Keratinocyte (primary cell): ENCODE measurements at regions not wholly inside any gene's neighbourhood (a gene's known extent, or its start where the extent isn't known, plus 50 kb on each side); places are given as distances from the start of the nearest gene placed in this dataset.

ENCODE experiments used
- DNase-seq: peaks from one replicate; pipeline ENCODE4 v3.0.0-alpha.2; 2011; ENCODE audit warnings: low read depth, missing footprints, low spot score
- FAIRE-seq: peaks from 2 replicates; lab custom pipeline; 2011; peaks lifted over from hg19 to GRCh38; lab: Jason Lieb, UNC
- H2AFZ ChIP-seq: 2 replicates; pipeline ENCODE4 v1.6.0; 2012; ENCODE audit warnings: low read length, control low read depth, inconsistent platforms; ENCODE audit not compliant: control insufficient read depth
- H3K27ac ChIP-seq: 2 replicates; pipeline ENCODE4 v1.5.1; 2011; ENCODE audit warnings: low read length; ENCODE audit not compliant: control insufficient read depth, insufficient read depth
- H3K27me3 ChIP-seq: 3 replicates; pipeline ENCODE4 v1.6.0; 2011; ENCODE audit warnings: low read length; ENCODE audit not compliant: control insufficient read depth, insufficient read depth; ENCODE audit errors: extremely low read depth
- H3K36me3 ChIP-seq, 2 experiments: 2 replicates in 1 of 2; 3 replicates in 1 of 2; pipeline ENCODE4 v1.5.1; 2011; ENCODE audit warnings: low read length in 2 of 2, mild to moderate bottlenecking in 1 of 2; ENCODE audit not compliant: control insufficient read depth in 2 of 2, insufficient read depth in 2 of 2; ENCODE audit errors: extremely low read depth in 1 of 2
- H3K4me1 ChIP-seq: 3 replicates; pipeline ENCODE4 v1.5.1; 2011; ENCODE audit warnings: low read length; ENCODE audit not compliant: control insufficient read depth, insufficient read depth; ENCODE audit errors: extremely low read depth
- H3K4me2 ChIP-seq: 3 replicates; pipeline ENCODE4 v1.6.0; 2011; ENCODE audit warnings: low read depth, low read length; ENCODE audit not compliant: control insufficient read depth, insufficient read depth; ENCODE audit errors: extremely low read depth
- H3K4me3 ChIP-seq, 3 experiments: fragments of 200-600 bp in 1 of 3; sonication (generic) in 1 of 3; 2 replicates in 2 of 3; 3 replicates in 1 of 3; pipeline ENCODE4 v1.5.1; 2011 to 2016; ENCODE audit warnings: low read length in 3 of 3, mild to moderate bottlenecking in 3 of 3, control low read depth in 2 of 3, inconsistent platforms in 1 of 3, low read depth in 1 of 3, mixed read lengths in 1 of 3, mixed run types in 1 of 3, moderate library complexity in 1 of 3; ENCODE audit not compliant: control insufficient read depth in 2 of 3, insufficient read depth in 2 of 3; ENCODE audit errors: extremely low read depth in 1 of 3
- H3K79me2 ChIP-seq: 2 replicates; pipeline ENCODE4 v1.6.0; 2012; ENCODE audit warnings: low read length; ENCODE audit not compliant: control insufficient read depth, insufficient read depth
- H3K9ac ChIP-seq: 3 replicates; pipeline ENCODE4 v1.6.0; 2011; ENCODE audit warnings: low read length; ENCODE audit not compliant: control insufficient read depth, insufficient read depth; ENCODE audit errors: extremely low read depth
- H3K9me1 ChIP-seq: 3 replicates; pipeline ENCODE4 v1.6.0; 2011; ENCODE audit warnings: low read length; ENCODE audit not compliant: control insufficient read depth, insufficient read depth; ENCODE audit errors: extremely low read depth
- H3K9me3 ChIP-seq: 2 replicates; pipeline ENCODE4 v1.5.1; 2012; ENCODE audit warnings: low read depth, low read length; ENCODE audit not compliant: control insufficient read depth
- H4K20me1 ChIP-seq: 3 replicates; pipeline ENCODE4 v1.6.0; 2011; ENCODE audit warnings: low read length; ENCODE audit not compliant: control insufficient read depth, insufficient read depth; ENCODE audit errors: extremely low read depth
- EZH2 ChIP-seq: IDR thresholded peaks from one replicate; pipeline ENCODE4 v1.6.1; 2012; ENCODE audit warnings: inconsistent platforms, mild to moderate bottlenecking, low read length, moderate library complexity
- dilution Hi-C: fragments of 300-500 bp; cut with MboI; formaldehyde crosslinking; loops from one replicate; pipeline ENCODE4 v1.7.0; 2020; ENCODE audit warnings: low sequenced_read_pairs; ENCODE audit not compliant: extremely low pct_ligation_motif_present
- TF ChIP-seq, protein P1 (sequence below), 3 experiments: IDR thresholded peaks in 1 of 3; conservative IDR thresholded peaks in 1 of 3; optimal IDR thresholded peaks in 1 of 3; 2 replicates in 2 of 3; 3 replicates in 1 of 3; pipeline versions ENCODE3 to v1.5.1; 2011; ENCODE audit warnings: low read length in 3 of 3, mild to moderate bottlenecking in 3 of 3, moderate library complexity in 2 of 3, control low read depth in 1 of 3, inconsistent platforms in 1 of 3; ENCODE audit not compliant: insufficient read depth in 2 of 3; ENCODE audit errors: extremely low read depth in 1 of 3

DNA sequence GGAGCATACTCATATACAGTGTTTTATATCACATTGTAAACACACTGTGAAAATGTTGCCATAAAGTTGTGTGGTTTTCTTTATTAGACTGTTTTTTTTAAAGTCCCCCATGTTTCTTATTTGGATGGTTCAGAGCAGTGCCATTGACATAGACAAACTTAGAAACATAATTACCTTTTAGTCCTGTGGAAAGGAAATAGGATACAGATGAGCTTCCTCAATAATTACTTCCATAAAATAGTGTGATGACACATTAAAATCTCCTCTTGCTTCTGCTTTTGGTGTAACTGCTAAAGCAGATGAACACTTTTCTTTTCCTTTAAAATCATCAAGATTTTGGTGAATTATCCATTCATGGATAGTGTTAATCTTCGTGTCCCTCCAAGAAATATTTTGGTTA, 52.9 kb upstream of the LIMCH1 start:
- TF ChIP-seq, protein P1, sequence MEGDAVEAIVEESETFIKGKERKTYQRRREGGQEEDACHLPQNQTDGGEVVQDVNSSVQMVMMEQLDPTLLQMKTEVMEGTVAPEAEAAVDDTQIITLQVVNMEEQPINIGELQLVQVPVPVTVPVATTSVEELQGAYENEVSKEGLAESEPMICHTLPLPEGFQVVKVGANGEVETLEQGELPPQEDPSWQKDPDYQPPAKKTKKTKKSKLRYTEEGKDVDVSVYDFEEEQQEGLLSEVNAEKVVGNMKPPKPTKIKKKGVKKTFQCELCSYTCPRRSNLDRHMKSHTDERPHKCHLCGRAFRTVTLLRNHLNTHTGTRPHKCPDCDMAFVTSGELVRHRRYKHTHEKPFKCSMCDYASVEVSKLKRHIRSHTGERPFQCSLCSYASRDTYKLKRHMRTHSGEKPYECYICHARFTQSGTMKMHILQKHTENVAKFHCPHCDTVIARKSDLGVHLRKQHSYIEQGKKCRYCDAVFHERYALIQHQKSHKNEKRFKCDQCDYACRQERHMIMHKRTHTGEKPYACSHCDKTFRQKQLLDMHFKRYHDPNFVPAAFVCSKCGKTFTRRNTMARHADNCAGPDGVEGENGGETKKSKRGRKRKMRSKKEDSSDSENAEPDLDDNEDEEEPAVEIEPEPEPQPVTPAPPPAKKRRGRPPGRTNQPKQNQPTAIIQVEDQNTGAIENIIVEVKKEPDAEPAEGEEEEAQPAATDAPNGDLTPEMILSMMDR (optimal IDR thresholded peaks at IDR 0.05 in 1 of 3, IDR thresholded peaks at IDR 0.05 in 1 of 3, conservative IDR thresholded peaks at IDR 0.05 in 1 of 3; ENCODE audit: extremely low read depth in 1 of 3, insufficient read depth in 2 of 3, low read length in 3 of 3), result no peak
- TF ChIP-seq EZH2, result no peak
- no peak overlapping the region for H3K4me2 ChIP-seq
- no peaks in the 10 kb centered on the region for H3K4me1 ChIP-seq
- no peak for DNase-seq
- H3K4me3 ChIP-seq, result no peak overlapping the region
- no peak overlapping the region for H2AFZ ChIP-seq
- H4K20me1 ChIP-seq, result no peaks in the 10 kb centered on the region
- H3K79me2 ChIP-seq, result no peaks in the 10 kb centered on the region
- no peaks in the 10 kb centered on the region for H3K36me3 ChIP-seq
- H3K27ac ChIP-seq, result no peak overlapping the region
- FAIRE-seq, result no peak
- H3K9me1 ChIP-seq, result no peaks in the 10 kb centered on the region
- H3K9ac ChIP-seq, result no peak overlapping the region
- no peaks in the 10 kb centered on the region for H3K27me3 ChIP-seq
- no peaks in the 10 kb centered on the region for H3K9me3 ChIP-seq
- dilution Hi-C loops, result no loop called here

DNA sequence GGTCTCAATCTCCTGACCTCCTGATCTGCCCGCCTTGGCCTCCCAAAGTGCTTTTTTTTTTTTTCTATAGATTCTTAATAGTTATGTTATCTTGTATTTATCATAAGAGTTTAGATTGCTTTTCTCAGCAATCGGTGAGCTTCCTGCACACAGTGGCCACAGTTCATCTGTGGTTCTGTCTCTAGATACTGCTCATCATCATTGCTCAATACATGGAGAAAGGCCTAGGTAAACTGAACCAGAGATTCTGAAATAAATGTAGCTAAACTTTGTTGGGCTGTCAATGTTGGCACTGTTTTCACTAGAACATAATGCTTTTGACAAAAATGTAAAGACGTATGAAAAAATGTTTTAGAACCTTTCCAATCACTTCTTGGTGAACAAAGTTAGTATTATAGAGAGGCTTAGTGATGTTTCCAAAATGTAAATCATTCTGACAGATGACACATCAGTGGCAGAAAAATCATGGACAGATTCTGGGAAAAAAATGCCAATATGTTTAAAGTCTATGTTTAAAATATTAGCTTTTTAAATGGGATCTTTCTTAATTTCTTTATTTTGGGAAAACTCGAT, 50.0 kb upstream of the LIMCH1 start:
- FAIRE-seq, result no peak
- H3K27ac ChIP-seq, result no peak overlapping the region

More for the DNA sequence above, 50.0 kb upstream of the LIMCH1 start:
- Histone ChIP-seq H3K4me2 (no peak overlapping the region), H3K4me1 (no peaks in the 10 kb centered on the region), H3K9ac (no peak overlapping the region), H4K20me1 (no peaks in the 10 kb centered on the region), H2AFZ (no peak overlapping the region), H3K27me3 (no peaks in the 10 kb centered on the region), H3K9me3 (no peaks in the 10 kb centered on the region), H3K79me2 (no peaks in the 10 kb centered on the region), H3K36me3 (no peaks in the 10 kb centered on the region), H3K9me1 (no peaks in the 10 kb centered on the region), H3K4me3 (no peak overlapping the region)
- no peak for DNase-seq
- dilution Hi-C loops, result no loop called here
- TF ChIP-seq, protein P1 (optimal IDR thresholded peaks at IDR 0.05 in 1 of 3, IDR thresholded peaks at IDR 0.05 in 1 of 3, conservative IDR thresholded peaks at IDR 0.05 in 1 of 3; ENCODE audit: extremely low read depth in 1 of 3, insufficient read depth in 2 of 3, low read length in 3 of 3), result no peak
- no peak for TF ChIP-seq EZH2
